Embryonic facial prominence (tissue), 1 donor: ENCODE measurements at regions not wholly inside any gene's neighbourhood (a gene's known extent, or its start where the extent isn't known, plus 50 kb on each side); places are given as distances from the start of the nearest gene placed in this dataset.
"Not testable (repeated sequence)": the region's sequence is repeated elsewhere in the genome, so short reads cannot be mapped to it uniquely, and the experiment has no call there.

ENCODE experiments used
- DNase-seq: peaks from one replicate; pipeline ENCODE4 v3.0.0-alpha.2; 2016; ENCODE audit errors: extremely low spot score

DNA sequence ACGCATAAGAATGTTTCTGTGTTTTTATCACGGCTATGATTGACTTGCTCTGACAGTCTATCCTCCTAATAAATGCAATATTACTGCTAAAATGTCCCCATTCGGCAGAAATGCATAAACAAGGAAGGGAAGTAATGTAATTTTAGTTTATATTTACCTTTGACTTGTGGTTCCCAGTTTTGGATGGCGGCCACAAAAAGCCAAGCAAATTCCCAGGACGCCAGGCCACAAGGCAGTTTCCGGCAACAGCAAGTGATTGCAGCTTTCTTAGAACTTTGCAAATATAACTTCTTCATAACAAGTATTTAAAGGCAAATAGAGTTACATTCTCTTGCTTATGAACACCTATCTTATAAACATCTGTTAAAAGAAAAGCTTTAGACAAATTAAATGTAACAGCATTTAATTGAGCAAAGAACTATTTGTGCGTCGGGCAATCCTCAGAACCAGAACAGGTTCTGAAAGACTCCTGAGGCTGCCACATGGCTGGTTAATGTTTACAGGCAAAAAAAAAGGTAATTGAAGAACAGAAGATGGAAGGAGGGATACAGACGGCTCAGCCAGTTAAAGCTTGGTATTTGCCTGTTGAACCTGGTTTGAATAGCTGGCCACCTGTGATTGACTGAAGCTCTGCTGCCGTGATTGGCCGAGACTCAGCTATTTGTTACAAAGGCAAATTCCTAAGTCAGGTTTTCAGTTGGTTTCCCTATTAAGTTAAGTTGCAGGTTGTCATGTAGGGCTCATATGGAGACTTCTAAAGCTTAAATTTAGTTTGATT, 80.8 kb downstream of the C21orf91 start:
- DNase-seq = no peak

DNA sequence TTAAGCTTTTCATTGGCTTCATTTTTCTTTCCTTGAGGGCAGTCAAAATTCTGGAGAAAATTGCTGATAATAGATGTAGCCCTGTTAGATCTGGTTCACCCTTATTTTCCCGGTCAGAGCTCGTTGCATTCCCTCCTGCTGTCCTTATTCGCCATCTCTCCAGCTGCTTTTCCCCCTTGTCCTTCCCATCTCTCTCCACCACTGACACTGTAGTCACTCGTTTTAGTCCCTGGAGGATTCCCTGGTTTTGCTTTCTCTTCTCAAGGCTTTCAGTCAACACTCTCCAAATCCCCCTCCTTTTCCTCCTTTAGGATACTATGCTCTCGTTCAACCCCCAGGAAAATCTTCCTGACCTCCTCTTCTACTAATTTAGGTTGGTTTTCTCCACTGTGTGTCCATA, 83.1 kb downstream of the C21orf91 start:
- DNase-seq = no peak

DNA sequence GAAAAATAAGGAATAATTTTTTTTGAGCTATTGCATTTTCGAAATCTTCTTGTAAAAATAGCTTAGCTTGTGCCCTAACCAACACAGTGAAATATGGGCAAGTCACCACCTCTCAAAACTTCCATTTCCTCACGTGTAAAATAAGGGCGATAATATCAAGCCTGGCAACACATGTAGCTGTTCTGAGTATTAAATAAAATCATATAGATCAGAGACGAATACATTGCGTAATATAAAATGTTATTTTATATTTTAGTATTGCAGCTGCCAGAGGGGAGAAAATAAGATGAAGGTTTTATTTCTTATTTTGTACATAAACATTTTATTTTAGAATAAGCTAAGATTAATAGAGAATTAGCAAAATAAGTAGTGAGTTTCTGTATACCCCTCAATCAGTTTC, 85.9 kb downstream of the C21orf91 start:
- no peak for DNase-seq

DNA sequence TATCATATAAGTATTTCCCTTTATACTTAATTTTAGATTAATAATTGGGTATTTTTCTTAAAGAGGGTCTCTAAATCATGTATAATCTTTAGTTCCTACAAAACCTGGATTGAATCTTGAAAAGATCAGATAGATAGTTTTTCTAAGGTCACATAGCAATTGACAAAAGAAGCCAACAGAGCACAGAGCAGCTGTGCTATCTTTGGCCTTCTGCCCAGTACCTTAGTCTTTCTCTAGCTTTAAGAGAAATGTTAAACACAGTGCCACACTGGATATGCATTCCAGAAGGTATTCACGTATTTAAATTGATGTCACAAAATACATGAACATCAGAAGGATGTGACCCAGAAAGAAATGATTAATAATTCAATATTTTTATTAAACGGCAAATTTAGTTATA, 86.8 kb downstream of the C21orf91 start:
- DNase-seq = no peak

DNA sequence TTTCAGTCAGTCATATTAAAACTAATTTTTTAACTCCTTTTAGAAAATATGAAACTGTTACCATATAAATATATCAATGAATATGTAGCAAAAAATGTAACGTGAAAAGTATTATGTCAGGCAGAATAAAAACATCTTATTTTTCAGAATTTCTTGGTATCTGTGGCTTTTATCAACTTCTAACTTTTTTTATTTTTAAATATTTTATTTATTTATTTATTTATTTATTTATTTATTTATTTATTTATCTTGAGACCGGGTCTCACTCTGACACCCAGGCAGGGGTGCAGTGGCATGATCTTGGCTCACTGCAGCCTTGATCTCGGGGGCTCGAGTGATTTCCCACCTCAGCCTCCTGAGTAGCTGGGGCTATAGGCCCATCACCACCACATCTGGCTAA, 87.6 kb downstream of the C21orf91 start:
- DNase-seq = no peak

DNA sequence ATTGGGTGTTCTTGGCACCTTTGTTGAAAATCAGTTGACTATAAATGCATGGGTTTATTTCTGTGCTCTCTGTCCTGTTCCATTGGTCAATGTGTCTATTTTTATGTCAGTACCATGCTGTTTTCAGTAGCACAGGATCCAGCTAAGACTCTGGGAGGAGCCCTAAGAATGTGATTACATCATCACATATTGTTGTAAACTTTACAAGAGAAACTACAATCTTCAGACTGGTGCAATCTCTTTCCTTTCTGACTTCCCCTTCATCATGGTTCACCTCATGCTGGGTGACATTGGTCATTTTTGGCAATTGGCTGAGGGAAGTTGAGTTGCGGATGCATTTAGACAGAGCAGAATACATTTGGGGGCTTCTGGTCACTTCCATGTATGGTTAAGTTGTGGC, 88.4 kb downstream of the C21orf91 start:
- no peak for DNase-seq

DNA sequence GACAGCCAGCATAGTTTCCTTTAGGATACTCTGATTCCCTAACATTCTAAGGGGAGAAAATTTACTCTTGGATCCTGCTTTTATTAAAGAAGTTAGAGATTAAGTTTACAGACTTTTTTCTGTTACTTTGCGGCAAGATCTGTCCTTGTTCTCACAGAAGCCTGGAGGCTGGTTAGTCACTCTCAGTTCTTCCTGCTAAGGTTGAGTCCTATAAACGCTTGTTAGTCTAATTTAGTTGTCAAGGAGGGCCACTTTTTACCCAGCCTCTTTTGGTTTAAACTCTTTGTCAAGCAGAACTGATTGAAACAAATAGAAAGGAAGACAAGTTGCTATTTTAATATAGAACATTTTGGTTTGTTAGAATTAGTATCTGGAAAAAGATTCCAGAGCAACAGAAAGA, 89.7 kb downstream of the C21orf91 start:
- no peak for DNase-seq

DNA sequence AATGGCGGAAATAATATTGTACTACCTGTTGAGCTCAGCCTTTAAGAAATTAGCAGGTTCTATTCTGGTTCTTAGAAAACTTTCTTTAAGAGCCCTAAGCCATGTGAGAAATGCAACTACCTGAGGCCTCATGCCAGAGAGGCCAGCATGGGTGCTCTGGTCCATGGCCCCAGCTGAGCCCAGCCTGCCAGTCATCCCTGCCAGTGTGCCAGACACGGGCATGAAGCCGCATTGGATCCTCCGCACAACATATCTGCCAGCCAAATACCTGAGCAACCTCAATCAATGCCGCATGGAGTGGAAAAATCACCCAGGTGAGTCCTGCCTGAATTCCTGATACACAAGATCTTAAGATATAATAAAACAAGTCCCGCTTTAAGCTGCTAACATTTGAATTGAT, 91.8 kb downstream of the C21orf91 start:
- DNase-seq = no peak

DNA sequence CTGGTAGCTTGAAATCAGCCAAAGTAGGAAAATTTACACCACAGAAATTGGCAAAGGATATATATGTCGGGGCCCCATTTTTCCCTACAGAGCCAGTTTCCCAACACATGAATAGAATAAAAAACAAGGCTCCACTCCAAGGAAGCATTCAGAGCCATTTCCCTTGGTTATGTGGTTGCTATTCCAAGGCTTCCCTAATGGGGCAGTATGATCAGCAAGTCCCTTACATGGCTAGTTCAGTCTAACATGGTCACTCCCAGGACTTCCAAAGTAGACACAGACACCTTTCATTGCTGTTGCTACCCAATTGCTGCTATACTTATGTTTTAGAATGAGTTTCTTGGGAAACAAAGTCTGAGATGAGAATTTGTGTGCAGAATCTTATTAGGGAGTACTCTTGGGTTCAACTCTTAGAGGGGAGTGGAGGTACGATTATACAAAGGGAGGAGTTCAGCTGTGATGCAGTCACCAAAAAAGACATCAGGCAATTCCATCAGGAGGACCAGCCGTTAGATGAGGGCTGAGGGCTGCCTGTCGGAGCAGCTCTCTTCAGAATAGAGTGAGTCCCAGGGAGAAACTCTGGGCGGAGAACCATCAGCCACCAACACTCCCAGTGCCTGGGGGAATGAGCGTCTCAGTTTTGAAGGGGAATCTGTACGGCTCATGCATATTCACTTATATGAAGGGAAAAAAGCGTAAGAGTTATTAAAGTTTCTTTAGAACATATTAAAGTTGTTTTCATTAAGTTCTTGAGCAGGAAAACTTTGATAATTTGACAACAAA, 92.9 kb downstream of the C21orf91 start:
- DNase-seq = no peak

DNA sequence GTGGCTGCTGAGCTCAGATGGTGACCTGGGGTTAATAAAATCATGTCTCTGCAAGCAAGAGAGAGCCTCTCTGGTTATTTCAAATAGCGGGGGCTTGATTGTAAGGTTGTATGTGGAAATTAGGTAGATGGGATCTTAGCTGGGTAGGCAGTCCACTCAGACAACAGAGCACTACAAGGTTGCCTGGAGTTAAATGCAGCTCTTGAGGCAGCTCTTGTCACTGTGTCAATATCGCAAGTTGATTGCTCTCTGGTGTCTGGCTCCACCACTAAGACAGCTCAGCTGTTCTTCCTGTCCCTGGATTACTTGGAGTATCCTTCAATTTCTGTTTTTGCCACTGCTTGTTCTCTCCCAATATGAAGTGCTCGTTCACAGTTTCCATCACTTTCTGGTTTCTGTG, 93.8 kb downstream of the C21orf91 start:
- DNase-seq = no peak

DNA sequence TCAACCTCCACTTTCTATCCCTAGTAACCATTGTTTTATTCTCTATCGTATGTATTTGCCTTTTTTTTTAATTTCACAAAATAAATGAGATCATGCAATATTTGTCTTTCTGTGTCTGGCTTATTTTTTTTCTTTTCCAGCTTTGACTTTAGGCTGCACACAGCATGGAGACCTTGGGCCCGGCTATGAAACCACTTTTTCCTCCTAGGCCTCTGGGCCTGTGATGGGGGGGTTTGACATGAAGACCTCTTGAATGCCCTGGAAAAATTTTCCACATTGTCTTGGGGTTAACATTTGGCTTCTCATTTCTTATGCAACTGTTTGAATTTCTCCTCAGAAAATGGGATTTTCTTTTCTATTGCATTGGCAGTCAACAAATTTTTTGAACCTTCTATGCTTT, 100.2 kb upstream of the BTG3 start:
- DNase-seq = no peak

DNA sequence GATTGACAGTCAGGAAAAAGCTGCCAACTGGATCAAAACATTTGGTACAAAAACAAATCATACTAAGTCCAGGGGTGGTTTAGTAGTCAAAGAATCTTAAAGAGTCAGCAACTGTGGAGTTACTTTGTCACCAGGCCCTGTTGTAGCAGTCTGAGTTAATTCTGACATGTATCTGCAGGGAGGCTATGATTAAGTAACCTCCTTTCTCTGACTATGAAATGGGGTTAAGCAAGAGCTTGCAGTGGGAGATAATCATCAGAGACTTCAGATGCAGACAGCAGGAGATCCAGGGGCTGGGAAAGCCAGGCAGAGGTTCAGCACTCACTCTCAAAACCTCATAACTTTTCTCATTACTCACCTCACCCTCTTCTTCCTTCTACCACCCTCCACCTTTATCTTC, 99.2 kb upstream of the BTG3 start:
- no peak for DNase-seq

DNA sequence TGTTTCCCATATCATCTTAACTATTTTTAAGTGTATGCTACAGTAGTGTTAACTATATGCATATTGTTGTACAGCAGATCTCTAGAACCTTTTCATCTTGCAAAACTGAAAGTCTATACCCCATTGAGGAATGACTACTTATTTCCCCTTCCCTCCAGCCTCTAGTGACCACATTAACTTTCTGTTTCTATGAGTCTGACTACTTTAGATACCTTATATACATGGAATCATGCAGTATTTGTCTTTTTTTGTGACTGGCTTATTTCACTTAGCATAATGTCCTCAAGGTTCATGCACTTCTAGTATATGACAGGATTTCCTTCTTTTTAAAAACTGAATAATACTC, 96.5 kb upstream of the BTG3 start:
- DNase-seq = no peak

DNA sequence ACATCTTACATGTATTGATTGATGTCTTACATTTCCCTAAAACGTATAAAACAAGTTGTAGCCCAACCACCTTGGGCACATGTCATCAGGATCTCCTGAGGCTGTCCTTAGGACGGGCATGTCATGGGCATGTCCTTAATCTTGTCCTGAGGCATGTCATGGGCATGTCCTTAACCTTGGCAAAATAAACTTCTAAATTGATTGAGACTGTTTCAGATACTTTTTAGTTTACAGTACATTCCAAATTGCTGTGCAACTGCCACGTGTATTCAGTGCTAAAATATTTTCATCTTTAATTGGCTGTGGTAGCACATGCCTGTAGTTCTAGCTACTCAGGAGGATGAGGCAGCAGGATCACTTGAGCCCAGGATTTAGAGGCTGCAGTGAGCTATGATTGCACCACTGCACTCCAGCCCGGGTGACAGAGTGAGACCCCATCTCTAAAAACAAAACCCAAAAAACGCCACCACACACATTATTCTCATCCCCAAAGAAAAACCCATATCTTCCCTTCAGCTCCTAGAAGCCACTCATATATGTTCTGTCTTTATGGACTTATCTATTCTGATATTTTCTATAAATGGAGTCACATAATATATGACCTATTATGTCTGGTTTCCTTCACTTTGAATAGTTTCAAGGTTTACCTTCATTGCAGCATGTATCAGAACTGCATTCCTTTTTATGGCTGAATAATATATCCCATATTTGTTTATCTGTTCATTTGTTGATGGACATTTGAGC, 96.0 kb upstream of the BTG3 start:
- no peak for DNase-seq

DNA sequence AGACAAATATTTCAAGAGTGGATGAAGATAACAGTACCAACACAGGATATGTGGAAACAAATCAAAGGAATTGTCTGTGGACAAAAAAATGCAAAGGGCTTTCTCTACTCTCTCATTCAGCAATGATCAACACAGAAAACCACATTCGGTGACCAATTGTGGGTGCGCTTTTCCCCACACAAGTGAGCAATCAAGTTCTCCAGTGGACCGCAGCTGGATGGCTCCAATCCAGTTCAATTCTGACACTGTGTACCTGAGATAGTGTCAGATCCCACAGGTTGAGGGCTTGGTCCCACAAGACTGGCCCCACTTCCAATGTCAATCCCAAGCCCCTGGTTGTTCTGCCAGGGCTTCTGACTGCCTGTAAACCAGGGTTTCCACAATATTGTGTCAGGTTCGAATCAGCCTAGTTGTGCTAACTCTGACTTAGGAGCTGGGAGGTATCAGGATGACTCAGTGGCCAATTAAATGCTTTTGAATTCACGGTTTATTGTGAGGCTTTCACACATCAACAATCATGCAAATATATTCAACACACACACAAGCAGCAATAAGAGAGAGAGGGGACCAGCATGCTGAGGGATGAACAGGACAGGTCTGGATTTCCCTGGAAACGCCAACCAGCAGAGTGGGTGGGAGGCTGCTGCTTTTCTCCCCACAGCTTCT, 87.0 kb upstream of the BTG3 start:
- no peak for DNase-seq

DNA sequence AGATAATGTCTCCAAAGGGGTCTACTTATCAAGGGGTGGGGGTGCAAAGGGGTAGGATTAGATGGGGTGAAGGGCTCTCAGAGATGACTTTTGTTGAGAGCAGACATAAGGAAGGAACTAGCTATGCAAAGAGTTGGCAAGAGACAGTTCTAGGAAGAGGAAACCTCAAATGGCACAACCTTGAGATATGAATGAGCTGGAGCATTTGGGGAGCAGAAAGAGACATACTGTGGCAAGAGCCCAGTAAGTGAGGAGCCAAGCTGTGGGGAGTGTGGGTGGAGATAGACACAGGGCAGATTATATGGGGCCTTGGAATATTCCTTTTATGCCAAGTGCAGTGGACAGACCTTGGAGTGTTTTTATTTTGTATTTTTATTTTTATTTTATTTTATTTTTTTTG, 84.8 kb upstream of the BTG3 start:
- no peak for DNase-seq

DNA sequence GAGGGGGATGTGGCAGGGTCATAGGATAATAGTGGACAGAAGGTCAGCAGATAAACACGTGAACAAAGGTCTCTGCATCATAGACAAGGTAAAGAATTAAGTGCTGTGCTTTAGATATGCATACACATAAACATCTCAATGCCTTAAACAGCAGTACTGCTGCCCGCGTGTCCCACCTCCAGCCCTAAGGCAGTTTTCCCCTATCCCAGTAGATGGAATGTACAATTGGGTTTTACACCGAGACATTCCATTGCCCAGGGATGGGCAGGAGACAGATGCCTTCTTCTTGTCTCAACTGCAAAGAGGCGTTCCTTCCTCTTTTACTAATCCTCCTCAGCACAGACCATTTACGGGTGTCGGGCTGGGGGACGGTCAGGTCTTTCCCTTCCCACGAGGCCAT, 81.7 kb upstream of the BTG3 start:
- not testable (repeated sequence) for DNase-seq

DNA sequence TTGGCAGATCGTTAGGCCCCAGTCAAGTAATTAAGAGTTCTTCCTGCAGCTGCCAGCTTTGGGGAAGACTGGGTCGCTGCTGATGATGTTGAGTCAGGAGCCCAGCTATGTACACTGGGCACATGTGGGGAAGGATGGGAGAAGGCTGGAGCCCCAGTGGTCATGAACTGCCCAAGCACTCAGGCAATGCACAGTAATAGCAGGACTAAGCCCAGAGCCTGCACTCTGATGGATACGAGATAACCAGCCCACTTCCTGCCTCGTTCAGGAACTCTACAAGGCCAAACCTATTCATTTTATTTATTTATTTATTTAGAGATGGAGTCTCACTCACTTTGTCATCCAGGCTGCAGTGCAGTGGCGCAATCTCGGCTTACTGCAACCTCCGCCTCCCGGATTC, 81.1 kb upstream of the BTG3 start:
- no peak for DNase-seq

DNA sequence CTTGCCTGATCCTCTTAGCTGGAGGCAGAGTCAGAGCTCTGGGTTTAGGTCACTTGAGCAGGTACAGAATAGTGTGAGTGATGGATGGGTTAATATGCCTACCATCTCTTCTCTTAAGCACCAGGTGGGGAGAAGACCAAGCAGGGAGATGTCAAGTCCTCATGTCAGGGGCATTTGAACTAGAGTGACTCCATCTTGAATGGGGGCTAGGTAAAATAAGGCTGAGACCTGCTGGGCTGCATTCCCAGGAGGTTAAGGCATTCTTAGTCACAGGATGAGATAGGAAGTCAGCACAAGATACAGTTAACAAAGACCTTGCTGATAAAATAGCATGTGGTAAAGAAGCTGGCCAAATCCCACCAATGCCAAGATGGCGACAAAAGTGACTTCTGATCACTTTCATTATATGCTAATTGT, 77.4 kb upstream of the BTG3 start:
- DNase-seq = no peak

DNA sequence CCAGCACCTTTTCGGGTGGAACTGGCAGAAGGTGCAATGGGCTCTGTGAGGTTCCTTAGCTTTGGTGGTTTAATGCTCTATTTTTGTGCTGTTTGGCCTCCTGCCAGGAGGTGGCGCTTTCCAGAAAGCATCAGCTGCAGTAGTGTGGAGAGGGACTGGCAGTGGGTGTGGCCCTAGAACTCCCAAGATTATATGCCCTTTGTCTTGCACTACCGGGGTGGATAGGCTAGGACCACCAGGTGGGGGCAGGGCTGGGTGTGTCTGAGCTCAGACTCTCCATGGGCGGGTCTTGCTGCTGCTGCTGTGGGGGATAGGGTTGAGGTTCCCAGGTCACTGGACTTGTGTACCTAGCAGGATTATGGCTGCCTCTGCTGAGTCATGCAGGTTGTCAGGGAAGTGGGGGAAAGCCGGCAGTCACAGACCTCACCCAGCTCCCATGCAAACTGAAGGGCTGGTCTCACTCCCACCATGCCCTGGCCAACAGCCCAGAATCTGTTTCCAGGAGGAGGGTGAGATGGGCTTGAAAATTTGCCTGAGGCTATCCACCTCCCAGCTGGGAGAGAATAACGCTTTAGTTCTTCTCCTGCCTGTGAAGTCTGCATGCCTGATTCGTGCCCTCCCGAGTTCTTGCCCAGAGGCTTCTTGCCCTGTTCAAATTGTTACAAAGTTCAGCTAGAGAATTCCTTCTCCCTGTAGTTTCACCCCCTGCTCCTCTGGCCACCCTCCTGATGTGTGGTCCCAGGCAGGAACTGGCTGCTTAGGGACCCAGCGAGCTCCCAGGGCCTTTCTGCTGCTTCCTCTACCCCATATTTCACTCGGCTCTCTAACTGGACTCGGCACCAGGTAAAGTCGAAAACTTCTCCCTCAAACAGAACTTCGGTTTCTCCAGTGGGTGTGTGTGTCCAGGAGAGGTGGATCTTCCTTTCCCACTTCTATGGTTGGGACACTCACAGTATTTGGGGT, 76.5 kb upstream of the BTG3 start:
- no peak for DNase-seq

DNA sequence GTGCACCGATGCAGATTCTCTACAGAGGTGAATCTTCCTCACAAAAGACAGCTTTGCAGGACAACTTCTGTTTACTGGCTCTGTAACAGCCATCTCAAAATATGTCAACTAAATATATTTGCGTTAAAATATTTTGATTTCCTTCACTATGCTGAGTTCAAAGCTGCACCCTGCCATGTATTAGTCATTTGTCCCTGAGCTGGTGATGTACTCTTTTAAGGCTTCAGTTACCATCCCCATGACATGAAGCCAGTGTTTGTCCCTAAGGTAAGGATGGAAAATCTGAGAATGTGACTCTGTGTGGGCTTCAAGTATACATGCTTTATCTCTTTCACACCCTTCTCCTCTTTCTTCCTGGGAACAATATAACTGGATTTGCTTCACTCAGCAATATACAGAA, 70.2 kb upstream of the BTG3 start:
- no peak for DNase-seq
